ENCODE measurements at regions not wholly inside any gene's neighbourhood (a gene's known extent, or its start where the extent isn't known, plus 50 kb on each side); places are given as distances from the start of the nearest gene placed in this dataset.

DNA sequence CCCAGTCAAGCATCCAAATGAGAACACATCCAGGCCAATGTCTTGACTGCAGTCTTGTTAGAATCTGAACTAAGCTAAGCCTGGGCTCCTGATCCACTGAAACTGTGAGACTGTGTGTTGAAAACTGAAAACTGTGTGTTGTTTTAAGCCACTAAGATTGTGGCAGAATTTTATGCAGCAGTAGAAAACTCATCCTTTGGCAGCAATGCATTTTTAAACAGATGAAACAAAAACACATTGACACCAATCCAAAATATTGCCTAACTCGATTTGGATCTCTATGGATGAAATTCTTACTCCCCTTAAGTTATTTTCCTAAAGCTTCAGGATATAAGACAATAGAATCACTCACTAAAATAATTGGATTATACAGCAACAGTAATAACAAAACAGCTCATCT lies 202.3 kb upstream of the KLF12 start:
- H3K4me1 ChIP-seq (ENCODE audit: insufficient read depth, low read length), result no peaks in the 10 kb centered on the region
- H3K36me3 ChIP-seq (ENCODE audit: insufficient read depth, low read length), result no peaks in the 10 kb centered on the region
- no peak overlapping the region for H3K9ac ChIP-seq (ENCODE audit: low read length)
- no peaks in the 10 kb centered on the region for H3K27me3 ChIP-seq (ENCODE audit: control insufficient read depth in 1 of 2, insufficient read depth in 2 of 2, low read length in 2 of 2)
- H3K27ac ChIP-seq (ENCODE audit: low read depth, low read length), result no peak overlapping the region
- H3K9me3 ChIP-seq (ENCODE audit: low read length), result peaks cover 2% of the 10 kb centered on the region
- H3K4me3 ChIP-seq (ENCODE audit: low read depth in 1 of 2, low read length in 2 of 2), result no peak overlapping the region

DNA sequence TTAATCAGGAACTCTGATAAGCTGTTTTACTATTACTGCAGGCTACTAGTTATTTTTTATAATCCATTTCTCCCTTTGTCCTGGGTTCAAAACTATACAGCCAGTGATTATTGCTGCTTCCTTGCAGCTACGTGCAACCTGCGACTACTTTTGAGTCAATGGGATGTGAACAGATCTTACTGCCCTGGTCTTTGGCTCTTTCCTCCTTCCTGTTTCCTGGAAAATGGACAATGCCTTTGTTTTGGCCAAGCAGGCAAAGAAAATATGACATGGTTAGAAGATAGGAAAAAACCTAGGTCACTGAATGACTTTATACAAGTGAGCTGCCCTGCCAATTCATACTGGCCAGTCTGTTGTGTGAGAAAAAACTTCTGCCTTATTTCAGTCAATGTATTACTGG lies 201.2 kb upstream of the KLF12 start:
- no peaks in the 10 kb centered on the region for H3K27me3 ChIP-seq (ENCODE audit: control insufficient read depth in 1 of 2, insufficient read depth in 2 of 2, low read length in 2 of 2)
- H3K9ac ChIP-seq (ENCODE audit: low read length), result no peak overlapping the region
- peaks cover 2% of the 10 kb centered on the region for H3K9me3 ChIP-seq (ENCODE audit: low read length)

GRCh38 chr13:74329962-74330361 lies 195.8 kb upstream of the KLF12 start:
- Histone ChIP-seq H3K9me3 (ENCODE audit: low read length) (no peaks in the 10 kb centered on the region), H3K9ac (ENCODE audit: low read length) (no peak overlapping the region), H3K36me3 (ENCODE audit: insufficient read depth, low read length) (no peaks in the 10 kb centered on the region), H3K4me3 (ENCODE audit: low read depth in 1 of 2, low read length in 2 of 2) (no peak overlapping the region), H3K4me1 (ENCODE audit: insufficient read depth, low read length) (peaks cover 8% of the 10 kb centered on the region), H3K27ac (ENCODE audit: low read depth, low read length) (no peak overlapping the region), H3K27me3 (ENCODE audit: control insufficient read depth in 1 of 2, insufficient read depth in 2 of 2, low read length in 2 of 2) (no peaks in the 10 kb centered on the region)

More for the DNA sequence above, 201.2 kb upstream of the KLF12 start:
- no peaks in the 10 kb centered on the region for H3K4me1 ChIP-seq (ENCODE audit: insufficient read depth, low read length)
- no peak overlapping the region for H3K4me3 ChIP-seq (ENCODE audit: low read depth in 1 of 2, low read length in 2 of 2)
- no peak overlapping the region for H3K27ac ChIP-seq (ENCODE audit: low read depth, low read length)
- no peaks in the 10 kb centered on the region for H3K36me3 ChIP-seq (ENCODE audit: insufficient read depth, low read length)

- peaks cover 17% of the 10 kb centered on the region for H3K4me1 ChIP-seq (ENCODE audit: insufficient read depth, low read length)
- H3K4me3 ChIP-seq (ENCODE audit: low read depth in 1 of 2, low read length in 2 of 2), result peak overlapping the region in 1 of 2 donors; percentile 34
- H3K27ac ChIP-seq (ENCODE audit: low read depth, low read length), result peak overlapping the region; percentile 16
- no peaks in the 10 kb centered on the region for H3K27me3 ChIP-seq (ENCODE audit: control insufficient read depth in 1 of 2, insufficient read depth in 2 of 2, low read length in 2 of 2)
- H3K9me3 ChIP-seq (ENCODE audit: low read length), result no peaks in the 10 kb centered on the region
- no peaks in the 10 kb centered on the region for H3K36me3 ChIP-seq (ENCODE audit: insufficient read depth, low read length)
- H3K9ac ChIP-seq (ENCODE audit: low read length), result no peak overlapping the region
Measured at GRCh38 chr13:74325106-74325505, 190.9 kb upstream of the KLF12 start.

DNA sequence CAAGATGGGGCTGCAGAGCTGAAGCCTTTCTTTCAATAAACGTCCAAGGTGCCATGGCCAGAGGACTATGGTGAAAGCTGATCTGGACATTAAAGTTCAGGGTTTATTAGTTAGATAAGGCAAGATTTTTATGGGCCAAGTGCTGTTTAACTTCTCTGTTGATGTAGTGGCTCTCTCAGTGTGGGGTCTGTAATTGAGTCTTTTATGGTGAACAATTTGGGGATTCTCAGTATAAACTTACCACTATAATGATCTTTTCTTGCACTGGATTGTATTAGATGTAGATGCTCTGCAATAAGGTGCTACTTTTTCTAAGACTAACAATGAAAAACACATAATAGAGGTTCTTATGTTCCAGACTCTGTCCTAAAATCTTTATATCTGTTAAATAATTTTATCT lies 190.1 kb upstream of the KLF12 start:
- Histone ChIP-seq H3K27ac (ENCODE audit: low read depth, low read length) (no peak overlapping the region), H3K27me3 (ENCODE audit: control insufficient read depth in 1 of 2, insufficient read depth in 2 of 2, low read length in 2 of 2) (no peaks in the 10 kb centered on the region), H3K9ac (ENCODE audit: low read length) (no peak overlapping the region), H3K9me3 (ENCODE audit: low read length) (no peaks in the 10 kb centered on the region), H3K4me3 (ENCODE audit: low read depth in 1 of 2, low read length in 2 of 2) (no peak overlapping the region), H3K4me1 (ENCODE audit: insufficient read depth, low read length) (peaks cover 17% of the 10 kb centered on the region), H3K36me3 (ENCODE audit: insufficient read depth, low read length) (no peaks in the 10 kb centered on the region)

- Histone ChIP-seq H3K9me3 (ENCODE audit: low read length) (no peaks in the 10 kb centered on the region), H3K4me3 (ENCODE audit: low read depth in 1 of 2, low read length in 2 of 2) (no peak overlapping the region), H3K9ac (ENCODE audit: low read length) (no peak overlapping the region), H3K4me1 (ENCODE audit: insufficient read depth, low read length) (peaks cover 17% of the 10 kb centered on the region), H3K27me3 (ENCODE audit: control insufficient read depth in 1 of 2, insufficient read depth in 2 of 2, low read length in 2 of 2) (no peaks in the 10 kb centered on the region), H3K36me3 (ENCODE audit: insufficient read depth, low read length) (no peaks in the 10 kb centered on the region), H3K27ac (ENCODE audit: low read depth, low read length) (no peak overlapping the region)
Measured at GRCh38 chr13:74322562-74322961, 188.4 kb upstream of the KLF12 start.

GRCh38 chr13:74320282-74320681 lies 186.1 kb upstream of the KLF12 start:
- Histone ChIP-seq H3K36me3 (ENCODE audit: insufficient read depth, low read length) (no peaks in the 10 kb centered on the region), H3K4me1 (ENCODE audit: insufficient read depth, low read length) (peaks cover 12% of the 10 kb centered on the region), H3K9ac (ENCODE audit: low read length) (no peak overlapping the region), H3K27ac (ENCODE audit: low read depth, low read length) (no peak overlapping the region), H3K4me3 (ENCODE audit: low read depth in 1 of 2, low read length in 2 of 2) (no peak overlapping the region), H3K27me3 (ENCODE audit: control insufficient read depth in 1 of 2, insufficient read depth in 2 of 2, low read length in 2 of 2) (no peaks in the 10 kb centered on the region), H3K9me3 (ENCODE audit: low read length) (no peaks in the 10 kb centered on the region)

DNA sequence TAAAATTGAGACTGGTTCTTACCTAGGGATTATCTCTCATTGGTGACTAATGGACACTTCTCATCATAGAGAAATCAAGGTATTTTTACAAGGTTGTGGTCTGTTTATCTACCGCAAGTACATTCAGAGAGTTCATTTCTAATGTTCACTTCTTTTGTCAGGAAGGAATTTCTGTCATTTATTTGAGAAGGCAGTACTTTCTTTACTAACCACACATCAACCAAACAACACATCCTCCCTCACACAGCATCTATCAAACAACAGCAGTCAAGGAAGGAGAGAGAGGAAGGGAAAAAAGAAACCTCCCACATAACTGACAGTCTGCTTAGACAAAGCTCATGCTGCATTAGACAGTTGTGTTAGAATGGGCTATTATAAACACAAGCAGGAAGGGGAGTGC lies 182.3 kb upstream of the KLF12 start:
- no peaks in the 10 kb centered on the region for H3K36me3 ChIP-seq (ENCODE audit: insufficient read depth, low read length)
- H3K9ac ChIP-seq (ENCODE audit: low read length), result no peak overlapping the region
- no peaks in the 10 kb centered on the region for H3K4me1 ChIP-seq (ENCODE audit: insufficient read depth, low read length)
- no peak overlapping the region for H3K4me3 ChIP-seq (ENCODE audit: low read depth in 1 of 2, low read length in 2 of 2)
- H3K27ac ChIP-seq (ENCODE audit: low read depth, low read length), result no peak overlapping the region
- H3K9me3 ChIP-seq (ENCODE audit: low read length), result no peaks in the 10 kb centered on the region
- no peaks in the 10 kb centered on the region for H3K27me3 ChIP-seq (ENCODE audit: control insufficient read depth in 1 of 2, insufficient read depth in 2 of 2, low read length in 2 of 2)

- Histone ChIP-seq H3K9me3 (ENCODE audit: low read length) (no peaks in the 10 kb centered on the region), H3K27ac (ENCODE audit: low read depth, low read length) (no peak overlapping the region), H3K27me3 (ENCODE audit: control insufficient read depth in 1 of 2, insufficient read depth in 2 of 2, low read length in 2 of 2) (no peaks in the 10 kb centered on the region), H3K4me3 (ENCODE audit: low read depth in 1 of 2, low read length in 2 of 2) (no peak overlapping the region), H3K9ac (ENCODE audit: low read length) (no peak overlapping the region), H3K4me1 (ENCODE audit: insufficient read depth, low read length) (peaks cover 6% of the 10 kb centered on the region), H3K36me3 (ENCODE audit: insufficient read depth, low read length) (no peaks in the 10 kb centered on the region)
Measured at GRCh38 chr13:74306496-74306895, 172.3 kb upstream of the KLF12 start.

DNA sequence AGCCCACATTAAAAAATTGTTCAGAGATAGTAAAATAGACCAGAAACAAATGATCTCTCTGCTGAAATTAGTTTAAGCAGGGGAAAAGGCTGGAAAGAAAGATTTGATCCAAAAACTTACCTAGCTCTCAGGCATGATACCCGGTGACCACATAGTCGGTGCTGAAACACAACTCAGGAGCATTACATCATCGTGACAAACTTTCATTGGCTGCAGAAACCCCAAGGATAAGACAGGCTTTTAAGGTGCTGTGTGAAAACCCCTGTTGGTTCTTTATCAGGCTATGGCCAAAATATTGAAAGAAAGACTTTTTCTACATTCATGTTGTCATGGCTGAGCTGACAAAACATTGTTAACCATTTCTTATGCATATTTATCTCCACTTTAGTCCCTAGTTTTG lies 171.7 kb upstream of the KLF12 start:
- no peak overlapping the region for H3K27ac ChIP-seq (ENCODE audit: low read depth, low read length)
- H3K36me3 ChIP-seq (ENCODE audit: insufficient read depth, low read length), result no peaks in the 10 kb centered on the region
- no peak overlapping the region for H3K4me3 ChIP-seq (ENCODE audit: low read depth in 1 of 2, low read length in 2 of 2)
- no peaks in the 10 kb centered on the region for H3K27me3 ChIP-seq (ENCODE audit: control insufficient read depth in 1 of 2, insufficient read depth in 2 of 2, low read length in 2 of 2)
- no peak overlapping the region for H3K9ac ChIP-seq (ENCODE audit: low read length)
- H3K4me1 ChIP-seq (ENCODE audit: insufficient read depth, low read length), result peaks cover 12% of the 10 kb centered on the region
- no peaks in the 10 kb centered on the region for H3K9me3 ChIP-seq (ENCODE audit: low read length)

GRCh38 chr13:74301258-74301935 lies 167.2 kb upstream of the KLF12 start:
- Histone ChIP-seq H3K4me3 (ENCODE audit: low read depth in 1 of 2, low read length in 2 of 2) (no peak overlapping the region), H3K27me3 (ENCODE audit: control insufficient read depth in 1 of 2, insufficient read depth in 2 of 2, low read length in 2 of 2) (no peaks in the 10 kb centered on the region), H3K9me3 (ENCODE audit: low read length) (no peaks in the 10 kb centered on the region), H3K9ac (ENCODE audit: low read length) (no peak overlapping the region), H3K4me1 (ENCODE audit: insufficient read depth, low read length) (peaks cover 19% of the 10 kb centered on the region), H3K27ac (ENCODE audit: low read depth, low read length) (peak overlapping the region; percentile 16), H3K36me3 (ENCODE audit: insufficient read depth, low read length) (no peaks in the 10 kb centered on the region)

DNA sequence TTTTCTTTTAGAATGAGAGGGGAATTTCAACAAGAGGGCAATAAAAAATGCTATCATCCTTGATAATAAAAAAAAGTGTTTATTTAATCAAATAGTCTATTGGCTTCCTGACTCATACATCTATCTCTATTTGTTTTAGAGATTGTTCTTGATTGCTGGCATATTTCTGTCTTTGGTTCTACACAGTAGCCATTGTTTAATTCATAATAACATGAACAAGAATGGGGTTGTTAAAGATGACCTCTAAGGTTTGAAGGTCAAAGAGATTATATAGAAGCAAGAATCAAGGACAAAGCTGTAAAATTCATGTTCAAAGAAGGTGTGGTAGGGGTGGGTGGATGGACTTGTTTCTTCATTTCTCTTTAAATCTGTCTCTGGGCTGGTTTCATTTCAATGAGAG lies 166.0 kb upstream of the KLF12 start:
- no peak overlapping the region for H3K27ac ChIP-seq (ENCODE audit: low read depth, low read length)
- no peaks in the 10 kb centered on the region for H3K9me3 ChIP-seq (ENCODE audit: low read length)
- no peak overlapping the region for H3K4me3 ChIP-seq (ENCODE audit: low read depth in 1 of 2, low read length in 2 of 2)

More for the DNA sequence above, 166.0 kb upstream of the KLF12 start:
- Histone ChIP-seq H3K4me1 (ENCODE audit: insufficient read depth, low read length) (peaks cover 19% of the 10 kb centered on the region), H3K36me3 (ENCODE audit: insufficient read depth, low read length) (no peaks in the 10 kb centered on the region), H3K9ac (ENCODE audit: low read length) (no peak overlapping the region), H3K27me3 (ENCODE audit: control insufficient read depth in 1 of 2, insufficient read depth in 2 of 2, low read length in 2 of 2) (no peaks in the 10 kb centered on the region)
